Loucy (cell line): ENCODE measurements at regions not wholly inside any gene's neighbourhood (a gene's known extent, or its start where the extent isn't known, plus 50 kb on each side); places are given as distances from the start of the nearest gene placed in this dataset.

Experiments
- H2AFZ ChIP-seq: fragments of 200-600 bp; sonication (generic); 2 replicates; pipeline ENCODE4 v1.6.0; 2016; ENCODE audit warnings: antibody characterized with exemption, mild to moderate bottlenecking, low read length, moderate library complexity
- H3F3A ChIP-seq: fragments of 200-600 bp; 2 replicates; pipeline ENCODE4 v1.6.0; 2016; ENCODE audit warnings: antibody characterized with exemption, low read depth, mild to moderate bottlenecking
- H3K27me3 ChIP-seq: fragments of 200-600 bp; sonication (generic); 2 replicates; pipeline ENCODE4 v1.6.1; 2014; ENCODE audit warnings: low read length, mild to moderate bottlenecking; ENCODE audit not compliant: insufficient read depth, poor library complexity, severe bottlenecking
- H3K36me3 ChIP-seq: fragments of 200-600 bp; sonication (generic); 2 replicates; pipeline ENCODE4 v1.6.1; 2016; ENCODE audit warnings: low read length; ENCODE audit not compliant: insufficient read depth
- H3K4me1 ChIP-seq: fragments of 200-600 bp; sonication (generic); 2 replicates; pipeline ENCODE4 v1.5.1; 2014; ENCODE audit warnings: low read length, mild to moderate bottlenecking; ENCODE audit not compliant: insufficient read depth, poor library complexity, severe bottlenecking
- H3K4me2 ChIP-seq: fragments of 200-600 bp; sonication (generic); 2 replicates; pipeline ENCODE4 v1.6.0; 2014; ENCODE audit warnings: antibody characterized with exemption, low read length, low read depth, mild to moderate bottlenecking; ENCODE audit not compliant: poor library complexity, severe bottlenecking
- H3K4me3 ChIP-seq: fragments of 200-600 bp; sonication (generic); 2 replicates; pipeline ENCODE4 v1.5.1; 2014; ENCODE audit warnings: low read length, mild to moderate bottlenecking, mixed read lengths; ENCODE audit not compliant: poor library complexity, severe bottlenecking
- H3K79me2 ChIP-seq: fragments of 200-600 bp; sonication (generic); 2 replicates; pipeline ENCODE4 v1.6.1; 2014; ENCODE audit warnings: low read length; ENCODE audit not compliant: insufficient read depth
- H3K9ac ChIP-seq: fragments of 200-600 bp; sonication (generic); 2 replicates; pipeline ENCODE4 v1.6.0; 2014; ENCODE audit warnings: mild to moderate bottlenecking, low read depth, low read length, moderate library complexity; ENCODE audit not compliant: poor library complexity, severe bottlenecking
- H3K9me2 ChIP-seq: fragments of 200-600 bp; sonication (generic); replicated peaks from 2 replicates; pipeline ENCODE4 v1.6.1; 2016; ENCODE audit warnings: low read depth, low read length, mixed read lengths
- H3K9me3 ChIP-seq: fragments of 200-600 bp; sonication (generic); 2 replicates; pipeline ENCODE4 v1.6.1; 2014; ENCODE audit warnings: mild to moderate bottlenecking, antibody characterized with exemption, low read length, low read depth; ENCODE audit not compliant: insufficient read depth
- H4K20me1 ChIP-seq: fragments of 200-600 bp; sonication (generic); 2 replicates; pipeline ENCODE4 v1.6.0; 2014; ENCODE audit warnings: antibody characterized with exemption, low read length, mild to moderate bottlenecking; ENCODE audit not compliant: insufficient read depth, poor library complexity, severe bottlenecking
- EZH2phosphoT487 ChIP-seq: fragments of 200-600 bp; IDR thresholded peaks from 2 replicates; pipeline ENCODE4 v1.6.1; 2018; ENCODE audit warnings: antibody characterized with exemption, mild to moderate bottlenecking, moderate library complexity, borderline replicate concordance
- TF ChIP-seq, protein P1 (sequence below): fragments of 200-600 bp; sonication (generic); conservative IDR thresholded peaks from 2 replicates; pipeline ENCODE4 v1.5.1; 2014; ENCODE audit warnings: mild to moderate bottlenecking, antibody characterized with exemption, low read length

- H3K4me3 ChIP-seq: no peak overlapping the region
- no peak overlapping the region for H2AFZ ChIP-seq
Measured at GRCh38 chr7:51658684-51659083, 342.1 kb upstream of the COBL start.

GRCh38 chr7:51647931-51648351 lies 331.3 kb upstream of the COBL start:
- H3K4me2 ChIP-seq: no peak overlapping the region
- H3K9me2 ChIP-seq: no peaks in the 10 kb centered on the region
- H3K9ac ChIP-seq: no peak overlapping the region
- no peaks in the 10 kb centered on the region for H3F3A ChIP-seq
- no peaks in the 10 kb centered on the region for H4K20me1 ChIP-seq
- no peaks in the 10 kb centered on the region for H3K36me3 ChIP-seq
- H2AFZ ChIP-seq: no peak overlapping the region
- no peaks in the 10 kb centered on the region for H3K4me1 ChIP-seq
- TF ChIP-seq, protein P1, sequence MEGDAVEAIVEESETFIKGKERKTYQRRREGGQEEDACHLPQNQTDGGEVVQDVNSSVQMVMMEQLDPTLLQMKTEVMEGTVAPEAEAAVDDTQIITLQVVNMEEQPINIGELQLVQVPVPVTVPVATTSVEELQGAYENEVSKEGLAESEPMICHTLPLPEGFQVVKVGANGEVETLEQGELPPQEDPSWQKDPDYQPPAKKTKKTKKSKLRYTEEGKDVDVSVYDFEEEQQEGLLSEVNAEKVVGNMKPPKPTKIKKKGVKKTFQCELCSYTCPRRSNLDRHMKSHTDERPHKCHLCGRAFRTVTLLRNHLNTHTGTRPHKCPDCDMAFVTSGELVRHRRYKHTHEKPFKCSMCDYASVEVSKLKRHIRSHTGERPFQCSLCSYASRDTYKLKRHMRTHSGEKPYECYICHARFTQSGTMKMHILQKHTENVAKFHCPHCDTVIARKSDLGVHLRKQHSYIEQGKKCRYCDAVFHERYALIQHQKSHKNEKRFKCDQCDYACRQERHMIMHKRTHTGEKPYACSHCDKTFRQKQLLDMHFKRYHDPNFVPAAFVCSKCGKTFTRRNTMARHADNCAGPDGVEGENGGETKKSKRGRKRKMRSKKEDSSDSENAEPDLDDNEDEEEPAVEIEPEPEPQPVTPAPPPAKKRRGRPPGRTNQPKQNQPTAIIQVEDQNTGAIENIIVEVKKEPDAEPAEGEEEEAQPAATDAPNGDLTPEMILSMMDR: no peak
- TF ChIP-seq EZH2phosphoT487: no peak
- no peak overlapping the region for H3K4me3 ChIP-seq
- no peaks in the 10 kb centered on the region for H3K79me2 ChIP-seq
- no peaks in the 10 kb centered on the region for H3K9me3 ChIP-seq
- no peaks in the 10 kb centered on the region for H3K27me3 ChIP-seq

More at GRCh38 chr7:51658684-51659083, 342.1 kb upstream of the COBL start:
- H3K27me3 ChIP-seq: no peaks in the 10 kb centered on the region
- TF ChIP-seq EZH2phosphoT487: no peak
- TF ChIP-seq, protein P1: no peak
- H3K9me2 ChIP-seq: no peaks in the 10 kb centered on the region
- H3K36me3 ChIP-seq: no peaks in the 10 kb centered on the region
- no peak overlapping the region for H3K9ac ChIP-seq
- no peaks in the 10 kb centered on the region for H3F3A ChIP-seq
- no peaks in the 10 kb centered on the region for H4K20me1 ChIP-seq
- H3K9me3 ChIP-seq: no peaks in the 10 kb centered on the region
- no peaks in the 10 kb centered on the region for H3K79me2 ChIP-seq
- no peak overlapping the region for H3K4me2 ChIP-seq
- H3K4me1 ChIP-seq: no peaks in the 10 kb centered on the region

- Histone ChIP-seq H3F3A (no peaks in the 10 kb centered on the region), H3K9ac (no peak overlapping the region), H3K79me2 (no peaks in the 10 kb centered on the region), H3K9me2 (no peaks in the 10 kb centered on the region), H3K4me1 (no peaks in the 10 kb centered on the region), H3K4me3 (no peak overlapping the region), H3K4me2 (no peak overlapping the region), H2AFZ (no peak overlapping the region), H3K36me3 (no peaks in the 10 kb centered on the region), H4K20me1 (no peaks in the 10 kb centered on the region), H3K9me3 (no peaks in the 10 kb centered on the region), H3K27me3 (no peaks in the 10 kb centered on the region)
- no peak for TF ChIP-seq EZH2phosphoT487
- TF ChIP-seq, protein P1: no peak
Measured at GRCh38 chr7:51647486-51647885, 330.9 kb upstream of the COBL start.
